Right ventricle myocardium inferior (tissue), 1 donor: ENCODE measurements at regions not wholly inside any gene's neighbourhood (a gene's known extent, or its start where the extent isn't known, plus 50 kb on each side); places are given as distances from the start of the nearest gene placed in this dataset.
A peak's percentile ranks its signal among the peaks of the same experiment; 100 is the strongest.

Experiments
- ATAC-seq: fragments of 200-7000 bp; cut with Tn5 transposase; one replicate; pipeline ENCODE4 v1.9.1; 2020; ENCODE audit warnings: mild to moderate bottlenecking, moderate library complexity
- DNase-seq: peaks from one replicate; pipeline ENCODE4 v3.0.0; 2021; ENCODE audit errors: missing footprints
- intact Hi-C: fragments of 100-400 bp; cut with DNase I; formaldehyde crosslinking; loops from one replicate; pipeline ENCODE4 v1.11.0; 2022
- donor health status: DM: no; HTN: yes; CAD: no; lungs with severe emphysema.

- intact Hi-C loops: no loop called here
- DNase-seq (no peak), ATAC-seq (no peak)
Observed at GRCh38 chr3:189446959-189447560, 184.1 kb upstream of the TP63 start.

- intact Hi-C loops: no loop called here
Observed at GRCh38 chr3:189449084-189449483, 182.1 kb upstream of the TP63 start.

GRCh38 chr3:189455009-189455408 lies 176.2 kb upstream of the TP63 start:
- intact Hi-C loops: no loop called here
- DNase-seq (no peak), ATAC-seq (no peak)

More at GRCh38 chr3:189449084-189449483, 182.1 kb upstream of the TP63 start:
- ATAC-seq: no peak
- no peak for DNase-seq

GRCh38 chr3:189455641-189456417 lies 175.4 kb upstream of the TP63 start:
- DNase-seq (no peak), ATAC-seq (no peak)
- intact Hi-C loops: no loop called here

GRCh38 chr3:189457201-189457607 lies 174.0 kb upstream of the TP63 start:
- intact Hi-C loops: no loop called here
- DNase-seq (no peak), ATAC-seq (no peak)

GRCh38 chr3:189457631-189458412 lies 173.4 kb upstream of the TP63 start:
- DNase-seq (no peak), ATAC-seq (no peak)
- intact Hi-C loops: no loop called here

- ATAC-seq (no peak), DNase-seq (peak; percentile 60)
- intact Hi-C loops: no loop called here
Observed at GRCh38 chr3:189458528-189458927, 172.7 kb upstream of the TP63 start.

GRCh38 chr3:189459231-189459630 lies 172.0 kb upstream of the TP63 start:
- ATAC-seq (no peak), DNase-seq (no peak)
- intact Hi-C loops: no loop called here

- ATAC-seq (no peak), DNase-seq (no peak)
- intact Hi-C loops: no loop called here
Observed at GRCh38 chr3:189460511-189460910, 170.7 kb upstream of the TP63 start.

- ATAC-seq: no peak
- intact Hi-C loops: no loop called here
- no peak for DNase-seq
Observed at GRCh38 chr3:189464799-189465198, 166.4 kb upstream of the TP63 start.

GRCh38 chr3:189466004-189466403 lies 165.2 kb upstream of the TP63 start:
- intact Hi-C loops: no loop called here
- no peak for ATAC-seq
- DNase-seq: no peak

GRCh38 chr3:189467451-189467850 lies 163.7 kb upstream of the TP63 start:
- intact Hi-C loops: no loop called here
- no peak for DNase-seq

GRCh38 chr3:189474944-189475343 lies 156.2 kb upstream of the TP63 start:
- DNase-seq (no peak), ATAC-seq (no peak)
- intact Hi-C loops: no loop called here

More at GRCh38 chr3:189467451-189467850, 163.7 kb upstream of the TP63 start:
- no peak for ATAC-seq

- DNase-seq (no peak), ATAC-seq (no peak)
- intact Hi-C loops: no loop called here
Observed at GRCh38 chr3:189477614-189478013, 153.6 kb upstream of the TP63 start.

GRCh38 chr3:189486556-189486955 lies 144.6 kb upstream of the TP63 start:
- DNase-seq: no peak
- intact Hi-C loops: no loop called here

GRCh38 chr3:189488241-189488767 lies 142.9 kb upstream of the TP63 start:
- intact Hi-C loops: no loop called here
- no peak for DNase-seq
- no peak for ATAC-seq

More at GRCh38 chr3:189486556-189486955, 144.6 kb upstream of the TP63 start:
- no peak for ATAC-seq

- DNase-seq (no peak), ATAC-seq (no peak)
- intact Hi-C loops: no loop called here
Observed at GRCh38 chr3:189490337-189490736, 140.9 kb upstream of the TP63 start.

GRCh38 chr3:189490749-189491148 lies 140.4 kb upstream of the TP63 start:
- DNase-seq: no peak
- no peak for ATAC-seq
- intact Hi-C loops: no loop called here

GRCh38 chr3:189491831-189492230 lies 139.4 kb upstream of the TP63 start:
- DNase-seq (no peak), ATAC-seq (no peak)
- intact Hi-C loops: no loop called here

- intact Hi-C loops: no loop called here
- ATAC-seq (no peak), DNase-seq (no peak)
Observed at GRCh38 chr3:189493271-189493670, 137.9 kb upstream of the TP63 start.
